ENCODE measurements at regions not wholly inside any gene's neighbourhood (a gene's known extent, or its start where the extent isn't known, plus 50 kb on each side); places are given as distances from the start of the nearest gene placed in this dataset.
"Not testable (repeated sequence)": the region's sequence is repeated elsewhere in the genome, so short reads cannot be mapped to it uniquely, and the experiment has no call there.

- Histone ChIP-seq H3K9me3 (ENCODE audit: insufficient read depth, low read depth) (no peaks in the 10 kb centered on the region), H3F3A (ENCODE audit: insufficient read depth, low read depth) (no peaks in the 10 kb centered on the region), H4K20me1 (ENCODE audit: insufficient read depth) (no peaks in the 10 kb centered on the region), H3K9me2 (ENCODE audit: insufficient read depth) (no peaks in the 10 kb centered on the region), H3K27ac (no peak overlapping the region), H2AFZ (no peak overlapping the region), H3K27me3 (ENCODE audit: insufficient read depth, low read depth) (peaks cover 11% of the 10 kb centered on the region), H3K4me3 (no peak overlapping the region), H3K79me2 (ENCODE audit: low read depth) (no peaks in the 10 kb centered on the region), H3K4me2 (no peak overlapping the region), H3K36me3 (ENCODE audit: low read depth) (no peaks in the 10 kb centered on the region), H3K4me1 (replicated peaks; ENCODE audit: insufficient read depth) (no peaks in the 10 kb centered on the region)
- BruUV-seq (replicated peaks): no TSS peak
- intact Hi-C loops (cut with micrococcal nuclease; ENCODE audit: unreplicated experiment): no loop called here
- ChIA-PET POLR2A (ENCODE audit: unreplicated experiment) (no interaction called here), CTCF (no interaction called here)
- TF ChIP-seq EZH2 (IDR thresholded peaks at IDR 0.05; ENCODE audit: low read depth): no peak
- TF ChIP-seq, protein P1, sequence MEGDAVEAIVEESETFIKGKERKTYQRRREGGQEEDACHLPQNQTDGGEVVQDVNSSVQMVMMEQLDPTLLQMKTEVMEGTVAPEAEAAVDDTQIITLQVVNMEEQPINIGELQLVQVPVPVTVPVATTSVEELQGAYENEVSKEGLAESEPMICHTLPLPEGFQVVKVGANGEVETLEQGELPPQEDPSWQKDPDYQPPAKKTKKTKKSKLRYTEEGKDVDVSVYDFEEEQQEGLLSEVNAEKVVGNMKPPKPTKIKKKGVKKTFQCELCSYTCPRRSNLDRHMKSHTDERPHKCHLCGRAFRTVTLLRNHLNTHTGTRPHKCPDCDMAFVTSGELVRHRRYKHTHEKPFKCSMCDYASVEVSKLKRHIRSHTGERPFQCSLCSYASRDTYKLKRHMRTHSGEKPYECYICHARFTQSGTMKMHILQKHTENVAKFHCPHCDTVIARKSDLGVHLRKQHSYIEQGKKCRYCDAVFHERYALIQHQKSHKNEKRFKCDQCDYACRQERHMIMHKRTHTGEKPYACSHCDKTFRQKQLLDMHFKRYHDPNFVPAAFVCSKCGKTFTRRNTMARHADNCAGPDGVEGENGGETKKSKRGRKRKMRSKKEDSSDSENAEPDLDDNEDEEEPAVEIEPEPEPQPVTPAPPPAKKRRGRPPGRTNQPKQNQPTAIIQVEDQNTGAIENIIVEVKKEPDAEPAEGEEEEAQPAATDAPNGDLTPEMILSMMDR (conservative IDR thresholded peaks at IDR 0.05): no peak
- DNase-seq: no peak
Observed at GRCh38 chr13:22880741-22881720, 299.7 kb upstream of the SGCG start.

DNA sequence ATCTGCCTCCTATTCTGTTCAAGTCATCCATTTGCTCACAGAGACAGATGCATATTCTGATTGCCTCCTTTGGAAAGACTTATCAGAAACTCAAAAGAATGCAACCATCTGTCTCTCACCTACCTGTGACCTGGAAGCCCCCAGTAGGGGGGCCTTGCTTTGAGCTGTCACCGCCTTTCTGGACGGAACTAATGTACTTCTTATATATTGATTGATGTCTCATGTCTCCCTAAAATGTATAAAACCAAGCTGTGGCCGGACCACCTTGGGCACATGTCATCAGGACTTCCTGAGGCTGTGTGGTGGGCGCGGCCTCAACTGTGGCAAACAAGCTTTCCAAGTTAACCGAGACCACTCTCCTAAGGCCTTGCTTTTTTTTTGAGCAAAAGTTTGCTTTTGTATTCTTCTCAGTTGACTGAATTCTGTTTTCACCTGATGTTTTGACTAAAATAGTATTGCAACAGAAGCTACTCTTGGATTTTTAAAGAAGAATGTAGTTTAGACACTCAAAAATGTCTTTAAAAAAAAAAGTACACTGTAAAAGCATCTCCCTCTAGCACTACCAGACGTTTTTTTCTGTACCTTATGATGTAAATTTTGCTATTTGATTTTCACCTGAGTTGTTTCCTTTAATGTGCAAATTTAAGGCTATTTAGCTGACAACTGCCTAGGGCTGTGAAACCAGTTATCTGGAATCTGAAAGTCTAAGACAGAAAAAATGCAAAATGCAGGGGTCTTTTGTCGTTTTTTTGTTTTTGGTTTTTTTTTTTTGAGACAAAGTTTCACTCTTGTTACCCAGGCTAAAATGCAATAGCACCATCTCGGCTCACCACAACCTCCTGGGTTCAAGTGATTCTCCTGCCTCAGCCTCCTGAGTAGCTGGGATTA, 298.8 kb upstream of the SGCG start:
- BruUV-seq (replicated peaks); H3K9me3 ChIP-seq (ENCODE audit: insufficient read depth, low read depth); H3K27me3 ChIP-seq (ENCODE audit: insufficient read depth, low read depth); H3K4me3 ChIP-seq; CTCF ChIA-PET; H2AFZ ChIP-seq; H3F3A ChIP-seq (ENCODE audit: insufficient read depth, low read depth); H3K27ac ChIP-seq; H3K9me2 ChIP-seq (ENCODE audit: insufficient read depth); H3K4me2 ChIP-seq; H3K36me3 ChIP-seq (ENCODE audit: low read depth); H3K4me1 ChIP-seq (replicated peaks; ENCODE audit: insufficient read depth); DNase-seq; H4K20me1 ChIP-seq (ENCODE audit: insufficient read depth); intact Hi-C loops (cut with micrococcal nuclease; ENCODE audit: unreplicated experiment); POLR2A ChIA-PET (ENCODE audit: unreplicated experiment); H3K79me2 ChIP-seq (ENCODE audit: low read depth): not testable (repeated sequence)

GRCh38 chr13:22883262-22883840, 297.4 kb upstream of the SGCG start:
- H4K20me1 ChIP-seq (ENCODE audit: insufficient read depth): no peaks in the 10 kb centered on the region
- no peaks in the 10 kb centered on the region for H3K9me2 ChIP-seq (ENCODE audit: insufficient read depth)
- H3K4me1 ChIP-seq (replicated peaks; ENCODE audit: insufficient read depth): no peaks in the 10 kb centered on the region
- no peak for TF ChIP-seq EZH2 (IDR thresholded peaks at IDR 0.05; ENCODE audit: low read depth)
- TF ChIP-seq, protein P1 (conservative IDR thresholded peaks at IDR 0.05): no peak
- H3K27ac ChIP-seq: no peak overlapping the region
- intact Hi-C loops (cut with micrococcal nuclease; ENCODE audit: unreplicated experiment): no loop called here
- CTCF ChIA-PET: no interaction called here
- DNase-seq: no peak
- no peaks in the 10 kb centered on the region for H3K79me2 ChIP-seq (ENCODE audit: low read depth)
- POLR2A ChIA-PET (ENCODE audit: unreplicated experiment): no interaction called here
- no peaks in the 10 kb centered on the region for H3K36me3 ChIP-seq (ENCODE audit: low read depth)
- H3K27me3 ChIP-seq (ENCODE audit: insufficient read depth, low read depth): peaks cover 10% of the 10 kb centered on the region
- H2AFZ ChIP-seq: no peak overlapping the region
- H3K4me2 ChIP-seq: no peak overlapping the region
- no peak overlapping the region for H3K4me3 ChIP-seq
- no TSS peak for BruUV-seq (replicated peaks)
- no peaks in the 10 kb centered on the region for H3F3A ChIP-seq (ENCODE audit: insufficient read depth, low read depth)
- H3K9me3 ChIP-seq (ENCODE audit: insufficient read depth, low read depth): no peaks in the 10 kb centered on the region
